NAMALWA (cell line): ENCODE measurements at regions not wholly inside any gene's neighbourhood (a gene's known extent, or its start where the extent isn't known, plus 50 kb on each side); places are given as distances from the start of the nearest gene placed in this dataset.
A peak's percentile ranks its signal among the peaks of the same experiment; 100 is the strongest.
"Not testable (repeated sequence)": the region's sequence is repeated elsewhere in the genome, so short reads cannot be mapped to it uniquely, and the experiment has no call there.

ENCODE experiments used
- DNase-seq: peaks from one replicate; pipeline ENCODE4 v3.0.0-alpha.2; 2015; ENCODE audit warnings: low spot score

DNA sequence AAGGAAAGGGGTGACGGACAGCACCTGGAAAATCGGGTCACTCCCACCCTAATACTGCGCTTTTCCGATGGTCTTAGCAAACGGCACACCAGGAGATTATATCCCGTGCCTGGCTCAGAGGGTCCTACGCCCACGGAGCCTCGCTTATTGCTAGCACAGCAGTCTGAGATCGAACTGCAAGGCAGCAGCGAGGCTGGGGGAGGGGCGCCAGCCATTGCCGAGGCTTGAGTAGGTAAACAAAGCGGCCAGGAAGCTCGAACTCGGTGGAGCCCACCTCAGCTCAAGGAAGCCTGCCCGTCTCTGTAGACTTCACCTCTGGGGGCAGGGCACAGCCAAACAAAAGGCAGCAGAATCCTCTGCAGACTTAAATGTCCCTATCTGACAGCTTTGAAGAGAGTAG is 91.5 kb upstream of the MBIP start:
- DNase-seq, result not testable (repeated sequence)

DNA sequence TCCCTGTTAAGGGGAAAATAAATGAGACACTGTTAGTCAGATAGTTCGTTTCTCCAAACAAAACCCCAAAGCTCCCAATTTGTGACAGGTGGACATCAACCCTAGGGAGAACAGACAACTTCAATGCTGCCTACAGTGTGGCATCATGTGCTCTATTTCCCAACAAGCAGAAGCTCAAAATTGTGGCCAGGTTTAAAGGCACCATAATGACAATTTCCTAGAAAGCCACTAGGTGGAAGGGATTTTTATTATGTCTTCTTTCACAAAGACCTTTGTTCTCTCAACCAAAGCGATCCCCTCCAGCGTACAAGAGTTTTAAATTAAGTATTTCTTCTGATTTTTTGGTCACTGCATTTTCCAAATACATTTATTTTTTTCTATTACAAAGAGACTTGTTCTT is 88.0 kb upstream of the MBIP start:
- no peak for DNase-seq

DNA sequence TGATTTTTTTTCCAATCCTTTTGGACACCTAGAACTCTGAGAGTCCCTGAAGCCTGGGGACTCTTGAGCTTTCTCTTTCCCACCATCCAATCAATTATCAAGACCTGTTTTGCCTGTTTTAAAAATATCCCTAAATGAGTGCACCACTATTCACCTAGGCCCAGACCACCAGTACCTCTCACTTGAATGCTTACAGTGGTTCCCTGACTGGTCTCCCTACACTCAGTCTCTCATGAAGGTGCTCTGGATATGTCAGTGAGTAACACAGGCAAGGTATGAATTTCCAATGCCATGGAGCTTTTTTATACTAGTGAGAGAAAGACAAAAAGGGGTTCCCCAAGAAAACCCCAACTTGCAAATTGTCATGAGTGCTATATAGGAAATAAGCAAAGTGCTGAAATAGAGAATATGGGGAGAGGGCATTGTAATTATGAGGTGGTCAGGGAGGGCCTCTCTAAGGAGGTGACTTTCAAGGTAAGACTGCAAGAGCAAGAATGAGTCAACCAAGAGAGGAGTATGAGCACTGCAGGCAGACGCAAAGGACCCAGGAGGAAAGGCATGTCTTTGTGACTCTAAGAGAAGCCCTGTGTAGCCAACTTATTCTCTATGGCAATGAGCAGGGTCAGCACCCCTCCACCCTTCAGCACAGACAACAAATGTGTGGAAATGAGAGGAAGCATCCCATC is 85.3 kb upstream of the MBIP start:
- no peak for DNase-seq

DNA sequence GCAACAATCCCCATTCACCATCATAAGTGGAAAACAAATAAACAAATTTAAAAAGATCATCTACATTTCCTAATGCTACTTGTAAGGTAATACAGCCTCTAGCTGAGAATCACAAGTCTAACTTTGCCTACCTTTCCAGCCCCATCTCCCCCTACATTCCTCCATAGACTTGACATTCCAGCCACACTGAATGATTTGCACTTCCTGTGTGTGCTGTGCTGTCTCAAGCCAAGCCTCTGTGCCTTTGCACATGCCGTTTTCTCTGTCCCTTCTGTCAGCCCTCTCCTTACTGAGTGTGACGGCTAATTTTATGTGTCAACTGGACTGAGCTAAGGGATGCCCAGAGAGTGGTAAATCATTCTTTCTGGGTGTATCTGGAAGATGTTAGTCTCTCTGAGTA is 82.4 kb upstream of the MBIP start:
- DNase-seq, result no peak

DNA sequence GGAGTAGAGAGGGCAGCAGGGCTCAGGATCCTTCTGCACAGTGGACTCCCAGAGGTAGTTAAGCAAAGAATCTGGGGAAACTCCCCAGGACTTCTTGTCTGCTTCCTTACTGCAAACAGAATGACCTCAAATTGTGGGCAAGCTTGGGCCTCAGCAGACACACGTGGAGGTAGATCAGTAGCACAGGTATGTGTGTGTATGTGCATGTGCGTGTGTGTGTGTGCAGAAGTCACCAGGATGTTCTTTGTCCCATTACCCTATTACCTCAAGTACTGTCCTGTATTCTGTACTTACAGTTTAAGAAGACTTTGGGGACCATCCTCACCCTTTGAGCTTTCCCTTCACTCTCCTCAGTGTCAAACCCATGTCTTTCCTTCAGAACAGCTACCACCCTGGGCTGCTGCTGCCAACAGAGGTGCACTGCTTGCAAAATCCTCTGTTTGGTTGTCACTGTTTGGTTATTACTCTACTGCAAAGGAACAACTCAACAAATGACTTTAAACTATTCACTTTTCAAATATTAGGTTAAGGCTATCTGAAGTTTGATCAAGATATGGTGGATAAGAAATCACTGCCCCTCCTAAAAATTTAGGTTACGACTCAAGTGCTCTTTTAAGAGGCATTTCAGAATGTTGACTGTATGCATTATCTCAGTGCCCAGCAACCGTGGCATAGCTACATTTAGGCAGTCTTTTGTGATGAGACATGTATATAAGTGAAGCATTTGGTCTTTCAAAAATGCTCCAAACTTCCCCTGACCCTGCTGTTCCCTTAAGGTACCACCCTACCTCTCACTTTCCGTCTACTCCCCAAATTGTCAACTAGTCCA is 78.2 kb upstream of the MBIP start:
- DNase-seq, result no peak

DNA sequence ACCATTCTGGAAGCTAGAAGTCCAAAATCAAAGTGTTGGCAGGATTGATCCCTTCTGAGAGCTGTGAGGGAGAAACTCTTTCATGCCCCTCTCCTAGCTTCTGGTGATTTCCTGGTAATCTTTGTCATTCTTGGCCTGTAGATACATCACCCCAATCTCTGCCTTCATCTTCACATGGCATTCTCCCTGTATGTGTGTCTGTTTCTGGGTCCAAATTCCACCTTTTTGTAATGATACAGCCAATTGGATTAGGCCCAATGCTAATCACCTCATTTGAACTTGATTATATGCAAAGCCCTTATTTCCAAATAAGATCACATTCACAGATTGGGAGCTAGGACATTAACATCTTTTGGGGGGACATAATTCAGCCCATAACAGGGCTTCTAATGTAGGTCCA is 76.9 kb upstream of the MBIP start:
- DNase-seq, result no peak

DNA sequence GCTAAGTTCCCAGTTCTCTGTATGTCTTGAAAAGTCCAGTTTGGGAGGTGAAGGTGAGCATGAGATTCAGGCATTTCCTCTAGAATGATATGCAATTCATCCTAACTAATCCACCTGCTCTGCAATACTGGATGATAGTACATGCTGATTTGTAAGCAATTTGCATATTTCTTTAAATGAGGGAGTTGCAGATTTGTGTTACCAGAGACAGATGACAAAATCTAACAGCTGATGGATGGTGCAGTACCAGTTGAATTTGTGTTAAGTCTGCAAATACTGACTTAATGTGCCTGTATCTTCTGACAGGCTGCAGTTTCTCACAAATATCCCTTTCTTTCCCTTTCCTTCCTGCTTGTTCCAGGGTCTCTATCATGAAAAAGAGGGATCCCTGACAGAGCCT is 76.4 kb upstream of the MBIP start:
- no peak for DNase-seq

DNA sequence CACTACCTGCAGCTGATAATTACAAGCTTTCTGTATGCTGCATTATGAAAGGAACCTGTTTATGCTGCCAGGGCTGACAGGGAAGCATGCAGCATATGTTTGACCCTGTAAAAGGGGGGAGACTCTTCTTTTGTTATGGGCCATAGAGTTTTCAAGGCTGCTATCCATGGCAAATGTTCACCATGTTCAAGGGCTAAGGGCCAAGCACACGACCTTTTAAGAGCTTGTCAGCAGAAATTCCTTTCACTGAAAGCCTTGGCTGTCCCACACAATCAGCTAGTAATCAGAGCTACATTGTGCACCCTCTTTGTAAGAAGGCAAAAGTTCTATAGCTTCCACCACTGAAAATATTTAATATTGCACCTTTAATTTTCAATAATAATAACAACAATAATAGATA is 74.2 kb upstream of the MBIP start:
- DNase-seq, result no peak

DNA sequence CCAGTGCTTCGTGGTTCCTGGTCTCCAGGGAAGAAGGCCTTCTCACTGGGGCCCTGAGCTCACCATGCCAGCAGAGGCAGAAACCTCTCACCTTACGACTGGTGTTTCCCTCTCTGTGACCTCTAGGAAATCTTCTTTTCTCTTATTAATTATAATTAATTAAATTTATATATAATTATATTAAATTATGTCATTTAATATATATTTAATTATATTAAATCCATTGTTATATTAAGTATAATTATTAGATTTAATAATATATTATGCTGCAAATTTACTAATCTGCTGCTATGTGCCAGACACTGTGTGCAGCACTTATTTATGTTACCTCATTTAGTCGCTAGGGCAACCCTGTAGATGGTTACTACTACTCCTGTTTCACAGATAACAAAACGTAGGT is 70.3 kb upstream of the MBIP start:
- DNase-seq, result no peak

DNA sequence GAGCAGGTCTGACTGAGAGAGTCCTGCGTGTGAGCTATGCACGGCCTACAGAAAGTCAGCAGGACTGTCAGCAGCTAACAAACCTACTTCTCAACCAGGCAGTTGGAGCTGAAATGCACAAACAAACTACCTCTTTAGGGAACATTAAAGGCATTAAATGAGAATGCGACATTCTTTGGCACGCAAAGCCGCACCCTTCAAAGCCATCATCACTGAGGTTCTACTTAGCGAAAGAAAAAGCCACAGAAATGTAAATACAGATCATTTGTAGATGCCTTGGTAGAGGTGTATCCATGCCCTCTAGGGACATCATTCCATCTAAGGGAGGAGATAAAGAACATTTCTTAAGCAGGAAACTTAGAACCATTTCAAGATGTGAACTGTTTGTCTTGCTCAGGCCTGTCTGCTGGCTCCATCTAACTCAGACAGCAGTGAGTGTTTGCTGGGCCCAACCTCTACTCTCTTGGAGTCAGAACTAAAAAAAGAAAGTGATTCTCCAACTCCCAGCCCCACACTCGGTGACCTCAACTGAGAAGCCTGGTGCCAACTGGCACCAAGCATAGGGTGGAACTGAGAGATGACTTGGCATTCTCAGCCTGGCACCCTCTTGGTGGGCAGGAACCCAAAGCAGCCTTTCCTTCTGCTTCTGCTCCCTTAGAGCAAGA is 63.5 kb upstream of the MBIP start:
- DNase-seq, result no peak

DNA sequence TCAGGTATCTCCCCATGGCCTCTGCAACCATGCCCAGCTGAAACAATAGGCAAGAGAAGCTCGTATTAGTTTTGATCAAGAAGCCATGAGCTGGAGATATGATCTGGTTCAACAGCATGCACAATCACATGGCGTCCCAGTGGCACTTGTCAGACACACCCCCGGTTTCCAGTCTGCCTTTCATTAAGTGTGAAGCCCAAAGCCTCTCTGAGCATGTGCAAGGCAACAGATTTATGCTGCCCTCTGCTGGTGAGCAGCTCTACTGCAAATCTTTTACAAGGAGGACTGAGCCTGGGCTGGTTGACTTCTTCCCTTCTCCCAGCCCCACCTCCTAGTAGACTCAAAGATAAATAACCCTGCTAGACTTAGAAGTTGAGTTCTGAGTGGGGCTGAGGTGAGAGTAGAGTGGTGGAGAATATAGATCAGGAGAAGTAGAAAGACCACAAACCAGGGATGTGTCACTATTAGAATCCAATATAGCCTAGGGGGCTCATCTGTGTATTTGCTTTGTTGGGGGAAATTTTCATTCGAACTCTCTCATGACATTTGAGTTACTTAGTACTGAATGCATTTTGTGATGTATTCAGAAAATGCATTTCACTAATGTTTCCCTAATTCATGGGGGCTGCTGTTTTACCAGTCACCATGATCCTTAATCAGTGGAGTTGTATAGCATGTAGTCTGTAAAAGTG is 53.7 kb upstream of the MBIP start:
- DNase-seq, result peak; percentile 80
